Right lobe of liver (tissue), 4 donors: ENCODE measurements at regions not wholly inside any gene's neighbourhood (a gene's known extent, or its start where the extent isn't known, plus 50 kb on each side); places are given as distances from the start of the nearest gene placed in this dataset.

Experiments
- POLR2A ChIP-seq: fragments of 450-650 bp; IDR thresholded peaks from one replicate; pipeline ENCODE4 v1.6.1; 2017; ENCODE audit warnings: antibody characterized with exemption, mild to moderate bottlenecking
- TF ChIP-seq, protein P1 (sequence below), 4 donors: fragments of 200-600 bp in 3 of 4; fragments of 450-650 bp in 1 of 4; IDR thresholded peaks; one replicate each; pipeline versions ENCODE4 v1.5.1 to v1.8.0; 2016 to 2022; ENCODE audit warnings: antibody characterized with exemption in 4 of 4, mild to moderate bottlenecking in 2 of 4
- donor health status: DM: no; HTN: no; CAD: no.
- donor health status: DM: no; HTN: no; CAD: no.
- donor health status: DM: no; HTN: yes; CAD: no.

GRCh38 chr6:105771313-105771970, 314.7 kb upstream of the PRDM1 start:
- TF ChIP-seq, protein P1, sequence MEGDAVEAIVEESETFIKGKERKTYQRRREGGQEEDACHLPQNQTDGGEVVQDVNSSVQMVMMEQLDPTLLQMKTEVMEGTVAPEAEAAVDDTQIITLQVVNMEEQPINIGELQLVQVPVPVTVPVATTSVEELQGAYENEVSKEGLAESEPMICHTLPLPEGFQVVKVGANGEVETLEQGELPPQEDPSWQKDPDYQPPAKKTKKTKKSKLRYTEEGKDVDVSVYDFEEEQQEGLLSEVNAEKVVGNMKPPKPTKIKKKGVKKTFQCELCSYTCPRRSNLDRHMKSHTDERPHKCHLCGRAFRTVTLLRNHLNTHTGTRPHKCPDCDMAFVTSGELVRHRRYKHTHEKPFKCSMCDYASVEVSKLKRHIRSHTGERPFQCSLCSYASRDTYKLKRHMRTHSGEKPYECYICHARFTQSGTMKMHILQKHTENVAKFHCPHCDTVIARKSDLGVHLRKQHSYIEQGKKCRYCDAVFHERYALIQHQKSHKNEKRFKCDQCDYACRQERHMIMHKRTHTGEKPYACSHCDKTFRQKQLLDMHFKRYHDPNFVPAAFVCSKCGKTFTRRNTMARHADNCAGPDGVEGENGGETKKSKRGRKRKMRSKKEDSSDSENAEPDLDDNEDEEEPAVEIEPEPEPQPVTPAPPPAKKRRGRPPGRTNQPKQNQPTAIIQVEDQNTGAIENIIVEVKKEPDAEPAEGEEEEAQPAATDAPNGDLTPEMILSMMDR (IDR thresholded peaks at IDR 0.05), result no peak
- TF ChIP-seq POLR2A, result no peak
